Trophoblast cell (in vitro differentiated cells and primary cell): ENCODE measurements at regions not wholly inside any gene's neighbourhood (a gene's known extent, or its start where the extent isn't known, plus 50 kb on each side); places are given as distances from the start of the nearest gene placed in this dataset.

Source experiments
- DNase-seq, 2 donors: peaks; one replicate each; pipeline ENCODE4 v3.0.0-alpha.2; 2016
- H2AFZ ChIP-seq: 2 replicates; pipeline ENCODE4 v1.6.1; 2013; ENCODE audit warnings: low read length, moderate library complexity, mild to moderate bottlenecking; ENCODE audit not compliant: insufficient read depth, poor library complexity
- H2AK5ac ChIP-seq: 2 replicates; pipeline ENCODE4 v1.6.1; 2013; ENCODE audit warnings: mild to moderate bottlenecking, low read length
- H2BK120ac ChIP-seq: 2 replicates; pipeline ENCODE4 v1.6.1; 2013; ENCODE audit warnings: low read length, mild to moderate bottlenecking, moderate library complexity; ENCODE audit not compliant: insufficient read depth, poor library complexity
- H2BK12ac ChIP-seq: 2 replicates; pipeline ENCODE4 v1.6.1; 2013; ENCODE audit warnings: mild to moderate bottlenecking, low read length, moderate library complexity
- H2BK5ac ChIP-seq: 2 replicates; pipeline ENCODE4 v1.6.1; 2013; ENCODE audit warnings: low read length, low read depth, moderate library complexity, mild to moderate bottlenecking; ENCODE audit not compliant: poor library complexity
- H3K14ac ChIP-seq: 2 replicates; pipeline ENCODE4 v1.6.1; 2013; ENCODE audit warnings: mild to moderate bottlenecking, low read length
- H3K18ac ChIP-seq: 2 replicates; pipeline ENCODE4 v1.6.1; 2013; ENCODE audit warnings: mild to moderate bottlenecking, low read length
- H3K23ac ChIP-seq: 2 replicates; pipeline ENCODE4 v1.6.1; 2013; ENCODE audit warnings: low read length
- H3K27ac ChIP-seq: 2 replicates; pipeline ENCODE4 v1.5.1; 2013; ENCODE audit warnings: low read depth, mild to moderate bottlenecking, inconsistent platforms, low read length, moderate library complexity
- H3K27me3 ChIP-seq: 2 replicates; pipeline ENCODE4 v1.6.1; 2013; ENCODE audit warnings: inconsistent platforms, mild to moderate bottlenecking, low read length, moderate library complexity; ENCODE audit not compliant: insufficient read depth
- H3K36me3 ChIP-seq, 2 experiments: 1 replicate in 1 of 2; 2 replicates in 1 of 2; pipeline ENCODE4 v1.6.1; 2013; ENCODE audit warnings: low read length in 2 of 2, mild to moderate bottlenecking in 2 of 2, moderate library complexity in 1 of 2; ENCODE audit not compliant: insufficient read depth in 2 of 2, control insufficient read depth in 1 of 2
- H3K4ac ChIP-seq: 2 replicates; pipeline ENCODE4 v1.6.1; 2013; ENCODE audit warnings: low read depth, mild to moderate bottlenecking, low read length, moderate library complexity
- H3K4me1 ChIP-seq, 2 experiments: 1 replicate in 1 of 2; 2 replicates in 1 of 2; pipeline ENCODE4 v1.6.1; 2013; ENCODE audit warnings: low read length in 2 of 2, mild to moderate bottlenecking in 2 of 2, moderate library complexity in 1 of 2; ENCODE audit not compliant: insufficient read depth in 2 of 2, control insufficient read depth in 1 of 2
- H3K4me2 ChIP-seq: 2 replicates; pipeline ENCODE4 v1.6.1; 2013; ENCODE audit warnings: inconsistent platforms, mild to moderate bottlenecking, low read length, moderate library complexity
- H3K4me3 ChIP-seq: 2 replicates; pipeline ENCODE4 v1.5.1; 2013; ENCODE audit warnings: mild to moderate bottlenecking, low read depth, low read length, inconsistent platforms
- H3K79me1 ChIP-seq: one replicate; pipeline ENCODE4 v1.6.1; 2013; ENCODE audit warnings: low read length
- H3K79me2 ChIP-seq: 2 replicates; pipeline ENCODE4 v1.6.1; 2013; ENCODE audit warnings: low read length, mild to moderate bottlenecking; ENCODE audit not compliant: control insufficient read depth, insufficient read depth, poor library complexity
- H3K9ac ChIP-seq: 2 replicates; pipeline ENCODE4 v1.6.1; 2013; ENCODE audit warnings: mild to moderate bottlenecking, low read length
- H3K9me3 ChIP-seq: 2 replicates; pipeline ENCODE4 v1.6.1; 2013; ENCODE audit warnings: low read depth, mild to moderate bottlenecking, control low read depth, inconsistent platforms, low read length; ENCODE audit not compliant: insufficient read depth
- H4K12ac ChIP-seq: 2 replicates; pipeline ENCODE4 v1.6.1; 2013; ENCODE audit warnings: low read depth, mild to moderate bottlenecking, low read length, moderate library complexity
- H4K8ac ChIP-seq: 2 replicates; pipeline ENCODE4 v1.6.1; 2013; ENCODE audit warnings: low read depth, mild to moderate bottlenecking, low read length, moderate library complexity
- H4K91ac ChIP-seq: one replicate; pipeline ENCODE4 v1.6.1; 2013; ENCODE audit warnings: low read depth, mild to moderate bottlenecking, low read length, moderate library complexity
- WGBS: extraction: QIAGEN DNeasy Blood & Tissue Kit; methylation state at CpG from one replicate; pipeline ENCODE4 v1.1.7; 2013; ENCODE audit warnings: missing lambda C conversion rate; ENCODE audit not compliant: insufficient read length, insufficient coverage; ENCODE audit errors: extremely low coverage; 5-methylcytosine and 5-hydroxymethylcytosine counted together

- H4K91ac ChIP-seq: no peak overlapping the region
- DNase-seq: no peak
- no CpG with 5 or more reads among the region's 10 CpGs for WGBS
- no peak overlapping the region for H3K4ac ChIP-seq
- no peak overlapping the region for H3K18ac ChIP-seq
- H3K79me2 ChIP-seq: no peaks in the 10 kb centered on the region
- no peak overlapping the region for H3K23ac ChIP-seq
- no peaks in the 10 kb centered on the region for H3K36me3 ChIP-seq
- H3K27me3 ChIP-seq: no peaks in the 10 kb centered on the region
- H4K8ac ChIP-seq: no peak overlapping the region
- no peak overlapping the region for H2AFZ ChIP-seq
- H2AK5ac ChIP-seq: no peak overlapping the region
- no peaks in the 10 kb centered on the region for H3K4me1 ChIP-seq
- no peak overlapping the region for H3K14ac ChIP-seq
- no peaks in the 10 kb centered on the region for H3K9me3 ChIP-seq
- H3K79me1 ChIP-seq: no peaks in the 10 kb centered on the region
- H3K9ac ChIP-seq: no peak overlapping the region
- no peak overlapping the region for H2BK12ac ChIP-seq
- H3K27ac ChIP-seq: no peak overlapping the region
- H3K4me2 ChIP-seq: no peak overlapping the region
- H2BK5ac ChIP-seq: no peak overlapping the region
- H2BK120ac ChIP-seq: no peak overlapping the region
- no peak overlapping the region for H4K12ac ChIP-seq
- H3K4me3 ChIP-seq: no peak overlapping the region
Measured at GRCh38 chr4:188536826-188537225, 397.6 kb downstream of the TRIML1 start.

- Histone ChIP-seq H3K27ac (no peak overlapping the region), H3K79me1 (no peaks in the 10 kb centered on the region), H4K91ac (no peak overlapping the region), H3K4me3 (no peak overlapping the region), H3K79me2 (no peaks in the 10 kb centered on the region), H3K18ac (no peak overlapping the region), H3K23ac (no peak overlapping the region), H2BK12ac (no peak overlapping the region), H3K9me3 (no peaks in the 10 kb centered on the region), H2AFZ (no peak overlapping the region), H2AK5ac (no peak overlapping the region), H3K27me3 (no peaks in the 10 kb centered on the region), H3K4me2 (no peak overlapping the region), H2BK5ac (no peak overlapping the region), H3K14ac (no peak overlapping the region), H4K12ac (no peak overlapping the region), H2BK120ac (no peak overlapping the region), H3K4ac (no peak overlapping the region), H4K8ac (no peak overlapping the region), H3K4me1 (peaks cover 3 to 6% of the 10 kb centered on the region in 2 experiments), H3K9ac (no peak overlapping the region), H3K36me3 (no peaks in the 10 kb centered on the region)
- DNase-seq: no peak
- no CpG with 5 or more reads among the region's 10 CpGs for WGBS
Measured at GRCh38 chr4:188550296-188550695, 411.1 kb downstream of the TRIML1 start.

GRCh38 chr4:188551156-188551555, 411.9 kb downstream of the TRIML1 start:
- Histone ChIP-seq H3K9me3 (no peaks in the 10 kb centered on the region), H3K27me3 (no peaks in the 10 kb centered on the region), H3K4me1 (peaks cover 3 to 6% of the 10 kb centered on the region in 2 experiments), H3K4me3 (no peak overlapping the region), H2BK12ac (no peak overlapping the region), H3K18ac (no peak overlapping the region), H3K79me1 (no peaks in the 10 kb centered on the region), H3K23ac (no peak overlapping the region), H3K79me2 (no peaks in the 10 kb centered on the region), H3K4me2 (no peak overlapping the region), H2AFZ (no peak overlapping the region), H3K4ac (no peak overlapping the region), H3K27ac (no peak overlapping the region), H4K8ac (no peak overlapping the region), H2BK120ac (no peak overlapping the region), H4K91ac (no peak overlapping the region), H3K36me3 (no peaks in the 10 kb centered on the region), H4K12ac (no peak overlapping the region), H3K14ac (no peak overlapping the region), H2AK5ac (no peak overlapping the region), H3K9ac (no peak overlapping the region), H2BK5ac (no peak overlapping the region)
- no CpG with 5 or more reads among the region's 6 CpGs for WGBS
- no peak for DNase-seq

DNA sequence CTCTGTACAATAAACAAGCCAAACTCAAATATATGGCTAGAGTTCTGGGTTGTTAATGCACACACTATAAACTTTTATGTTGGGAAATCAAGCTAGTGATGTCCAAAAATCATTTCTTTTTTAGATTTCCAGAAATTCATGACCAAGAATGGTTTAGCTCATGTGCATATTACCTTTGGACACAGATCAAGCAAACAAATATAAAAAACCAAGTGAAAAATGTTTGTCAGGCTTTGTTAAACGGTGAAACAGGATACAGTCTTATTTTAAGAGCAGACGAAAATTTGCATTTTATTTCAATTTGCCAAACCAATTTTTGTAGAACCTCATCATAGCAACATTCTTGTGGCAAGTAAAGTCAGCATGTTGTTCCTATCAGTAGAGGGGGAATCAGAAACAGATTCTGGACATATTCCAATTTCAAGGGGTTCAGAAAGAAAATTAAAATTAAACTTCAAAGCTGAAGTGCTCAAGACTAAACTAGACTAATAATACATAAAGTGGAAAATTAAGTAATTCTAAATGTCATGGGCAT, 413.6 kb downstream of the TRIML1 start:
- no CpG with 5 or more reads among the region's 2 CpGs for WGBS

More for the DNA sequence above, 413.6 kb downstream of the TRIML1 start:
- no peak overlapping the region for H3K18ac ChIP-seq
- peaks cover 3 to 6% of the 10 kb centered on the region in 2 experiments for H3K4me1 ChIP-seq
- H4K12ac ChIP-seq: no peak overlapping the region
- H3K27ac ChIP-seq: no peak overlapping the region
- no peak overlapping the region for H3K4ac ChIP-seq
- H3K4me2 ChIP-seq: no peak overlapping the region
- no peak for DNase-seq
- H3K14ac ChIP-seq: no peak overlapping the region
- H3K36me3 ChIP-seq: no peaks in the 10 kb centered on the region
- H2BK12ac ChIP-seq: no peak overlapping the region
- H3K79me2 ChIP-seq: no peaks in the 10 kb centered on the region
- H2BK120ac ChIP-seq: no peak overlapping the region
- H3K9me3 ChIP-seq: no peaks in the 10 kb centered on the region
- H3K79me1 ChIP-seq: no peaks in the 10 kb centered on the region
- H3K9ac ChIP-seq: no peak overlapping the region
- H3K27me3 ChIP-seq: no peaks in the 10 kb centered on the region
- H2BK5ac ChIP-seq: no peak overlapping the region
- H2AFZ ChIP-seq: no peak overlapping the region
- no peak overlapping the region for H3K23ac ChIP-seq
- H4K91ac ChIP-seq: no peak overlapping the region
- no peak overlapping the region for H3K4me3 ChIP-seq
- no peak overlapping the region for H4K8ac ChIP-seq
- no peak overlapping the region for H2AK5ac ChIP-seq
